ENCODE measurements at regions not wholly inside any gene's neighbourhood (a gene's known extent, or its start where the extent isn't known, plus 50 kb on each side); places are given as distances from the start of the nearest gene placed in this dataset.

DNA sequence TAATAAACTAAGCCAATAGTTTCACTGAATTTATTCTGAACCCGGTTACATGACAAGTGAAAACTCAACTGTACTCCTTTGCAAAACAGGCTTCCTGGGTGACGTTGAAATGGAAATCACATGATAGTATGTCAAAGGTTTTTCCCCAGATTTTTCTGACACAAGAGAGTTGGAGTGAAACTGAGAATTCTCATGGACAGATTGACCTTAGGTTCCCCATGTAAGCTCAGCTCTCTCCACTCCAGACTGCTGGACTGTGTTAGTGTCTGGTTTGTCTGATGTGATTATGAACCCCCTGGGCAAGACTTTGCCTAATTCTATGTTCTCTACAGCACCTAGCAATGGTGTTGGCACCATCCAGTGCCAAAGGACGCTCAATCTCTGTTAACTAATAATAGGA is 219.7 kb upstream of the COL8A1 start (continued):
- TF ChIP-seq, protein P1, sequence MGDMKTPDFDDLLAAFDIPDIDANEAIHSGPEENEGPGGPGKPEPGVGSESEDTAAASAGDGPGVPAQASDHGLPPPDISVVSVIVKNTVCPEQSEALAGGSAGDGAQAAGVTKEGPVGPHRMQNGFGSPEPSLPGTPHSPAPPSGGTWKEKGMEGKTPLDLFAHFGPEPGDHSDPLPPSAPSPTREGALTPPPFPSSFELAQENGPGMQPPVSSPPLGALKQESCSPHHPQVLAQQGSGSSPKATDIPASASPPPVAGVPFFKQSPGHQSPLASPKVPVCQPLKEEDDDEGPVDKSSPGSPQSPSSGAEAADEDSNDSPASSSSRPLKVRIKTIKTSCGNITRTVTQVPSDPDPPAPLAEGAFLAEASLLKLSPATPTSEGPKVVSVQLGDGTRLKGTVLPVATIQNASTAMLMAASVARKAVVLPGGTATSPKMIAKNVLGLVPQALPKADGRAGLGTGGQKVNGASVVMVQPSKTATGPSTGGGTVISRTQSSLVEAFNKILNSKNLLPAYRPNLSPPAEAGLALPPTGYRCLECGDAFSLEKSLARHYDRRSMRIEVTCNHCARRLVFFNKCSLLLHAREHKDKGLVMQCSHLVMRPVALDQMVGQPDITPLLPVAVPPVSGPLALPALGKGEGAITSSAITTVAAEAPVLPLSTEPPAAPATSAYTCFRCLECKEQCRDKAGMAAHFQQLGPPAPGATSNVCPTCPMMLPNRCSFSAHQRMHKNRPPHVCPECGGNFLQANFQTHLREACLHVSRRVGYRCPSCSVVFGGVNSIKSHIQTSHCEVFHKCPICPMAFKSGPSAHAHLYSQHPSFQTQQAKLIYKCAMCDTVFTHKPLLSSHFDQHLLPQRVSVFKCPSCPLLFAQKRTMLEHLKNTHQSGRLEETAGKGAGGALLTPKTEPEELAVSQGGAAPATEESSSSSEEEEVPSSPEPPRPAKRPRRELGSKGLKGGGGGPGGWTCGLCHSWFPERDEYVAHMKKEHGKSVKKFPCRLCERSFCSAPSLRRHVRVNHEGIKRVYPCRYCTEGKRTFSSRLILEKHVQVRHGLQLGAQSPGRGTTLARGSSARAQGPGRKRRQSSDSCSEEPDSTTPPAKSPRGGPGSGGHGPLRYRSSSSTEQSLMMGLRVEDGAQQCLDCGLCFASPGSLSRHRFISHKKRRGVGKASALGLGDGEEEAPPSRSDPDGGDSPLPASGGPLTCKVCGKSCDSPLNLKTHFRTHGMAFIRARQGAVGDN (IDR thresholded peaks at IDR 0.05), result 0 out of 2 replicates have a peak, but pooled peaks have one; percentile 62
- peak; percentile 32; the same call in 1 of the 2 replicates for TF ChIP-seq RAD21 (IDR thresholded peaks at IDR 0.05; ENCODE audit: insufficient read depth, low read depth, low read length)
- TF ChIP-seq, protein P2, sequence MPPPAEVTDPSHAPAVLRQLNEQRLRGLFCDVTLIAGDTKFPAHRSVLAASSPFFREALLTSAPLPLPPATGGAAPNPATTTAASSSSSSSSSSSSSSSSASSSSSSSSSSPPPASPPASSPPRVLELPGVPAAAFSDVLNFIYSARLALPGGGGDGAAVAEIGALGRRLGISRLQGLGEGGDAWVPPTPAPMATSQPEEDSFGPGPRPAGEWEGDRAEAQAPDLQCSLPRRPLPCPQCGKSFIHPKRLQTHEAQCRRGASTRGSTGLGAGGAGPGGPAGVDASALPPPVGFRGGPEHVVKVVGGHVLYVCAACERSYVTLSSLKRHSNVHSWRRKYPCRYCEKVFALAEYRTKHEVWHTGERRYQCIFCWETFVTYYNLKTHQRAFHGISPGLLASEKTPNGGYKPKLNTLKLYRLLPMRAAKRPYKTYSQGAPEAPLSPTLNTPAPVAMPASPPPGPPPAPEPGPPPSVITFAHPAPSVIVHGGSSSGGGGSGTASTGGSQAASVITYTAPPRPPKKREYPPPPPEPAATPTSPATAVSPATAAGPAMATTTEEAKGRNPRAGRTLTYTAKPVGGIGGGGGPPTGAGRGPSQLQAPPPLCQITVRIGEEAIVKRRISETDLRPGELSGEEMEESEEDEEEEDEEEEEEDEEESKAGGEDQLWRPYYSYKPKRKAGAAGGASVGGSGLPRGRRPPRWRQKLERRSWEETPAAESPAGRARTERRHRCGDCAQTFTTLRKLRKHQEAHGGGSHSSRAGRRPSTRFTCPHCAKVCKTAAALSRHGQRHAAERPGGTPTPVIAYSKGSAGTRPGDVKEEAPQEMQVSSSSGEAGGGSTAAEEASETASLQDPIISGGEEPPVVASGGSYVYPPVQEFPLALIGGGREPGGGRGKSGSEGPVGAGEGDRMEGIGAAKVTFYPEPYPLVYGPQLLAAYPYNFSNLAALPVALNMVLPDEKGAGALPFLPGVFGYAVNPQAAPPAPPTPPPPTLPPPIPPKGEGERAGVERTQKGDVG (CRISPR knock-in tag; IDR thresholded peaks at IDR 0.05), result no peak
- peak; percentile 24; the same call in 1 of the 2 replicates for TF ChIP-seq SMC3 (IDR thresholded peaks at IDR 0.05; ENCODE audit: borderline replicate concordance, low read length)
- no peak for TF ChIP-seq PML (IDR thresholded peaks at IDR 0.05; ENCODE audit: low read length)
- TF ChIP-seq, protein P3, sequence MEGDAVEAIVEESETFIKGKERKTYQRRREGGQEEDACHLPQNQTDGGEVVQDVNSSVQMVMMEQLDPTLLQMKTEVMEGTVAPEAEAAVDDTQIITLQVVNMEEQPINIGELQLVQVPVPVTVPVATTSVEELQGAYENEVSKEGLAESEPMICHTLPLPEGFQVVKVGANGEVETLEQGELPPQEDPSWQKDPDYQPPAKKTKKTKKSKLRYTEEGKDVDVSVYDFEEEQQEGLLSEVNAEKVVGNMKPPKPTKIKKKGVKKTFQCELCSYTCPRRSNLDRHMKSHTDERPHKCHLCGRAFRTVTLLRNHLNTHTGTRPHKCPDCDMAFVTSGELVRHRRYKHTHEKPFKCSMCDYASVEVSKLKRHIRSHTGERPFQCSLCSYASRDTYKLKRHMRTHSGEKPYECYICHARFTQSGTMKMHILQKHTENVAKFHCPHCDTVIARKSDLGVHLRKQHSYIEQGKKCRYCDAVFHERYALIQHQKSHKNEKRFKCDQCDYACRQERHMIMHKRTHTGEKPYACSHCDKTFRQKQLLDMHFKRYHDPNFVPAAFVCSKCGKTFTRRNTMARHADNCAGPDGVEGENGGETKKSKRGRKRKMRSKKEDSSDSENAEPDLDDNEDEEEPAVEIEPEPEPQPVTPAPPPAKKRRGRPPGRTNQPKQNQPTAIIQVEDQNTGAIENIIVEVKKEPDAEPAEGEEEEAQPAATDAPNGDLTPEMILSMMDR (IDR thresholded peaks at IDR 0.05 in 2 of 3, conservative IDR thresholded peaks at IDR 0.05 in 1 of 3; ENCODE audit: control insufficient read depth in 2 of 3, extremely low read depth in 1 of 3, insufficient read depth in 1 of 3, low read depth in 3 of 3, low read length in 3 of 3), result no peak
- peak; percentile 71 for TF ChIP-seq NR2F1 (conservative IDR thresholded peaks at IDR 0.05)
- TF ChIP-seq, protein P4, sequence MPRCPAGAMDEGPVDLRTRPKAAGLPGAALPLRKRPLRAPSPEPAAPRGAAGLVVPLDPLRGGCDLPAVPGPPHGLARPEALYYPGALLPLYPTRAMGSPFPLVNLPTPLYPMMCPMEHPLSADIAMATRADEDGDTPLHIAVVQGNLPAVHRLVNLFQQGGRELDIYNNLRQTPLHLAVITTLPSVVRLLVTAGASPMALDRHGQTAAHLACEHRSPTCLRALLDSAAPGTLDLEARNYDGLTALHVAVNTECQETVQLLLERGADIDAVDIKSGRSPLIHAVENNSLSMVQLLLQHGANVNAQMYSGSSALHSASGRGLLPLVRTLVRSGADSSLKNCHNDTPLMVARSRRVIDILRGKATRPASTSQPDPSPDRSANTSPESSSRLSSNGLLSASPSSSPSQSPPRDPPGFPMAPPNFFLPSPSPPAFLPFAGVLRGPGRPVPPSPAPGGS (IDR thresholded peaks at IDR 0.05; ENCODE audit: borderline replicate concordance, insufficient read depth, low read depth, low read length, poor library complexity, severe bottlenecking), result peak; percentile 94
- TF ChIP-seq CBFB (IDR thresholded peaks at IDR 0.05; ENCODE audit: low read depth), result 0 out of 2 replicates have a peak, but pooled peaks have one; percentile 37
- no peak for TF ChIP-seq JUNB (IDR thresholded peaks at IDR 0.05)
- TF ChIP-seq NR2C2 (IDR thresholded peaks at IDR 0.05; ENCODE audit: borderline replicate concordance, control insufficient read depth, insufficient read length, low read depth), result no peak
- TF ChIP-seq NFIC (IDR thresholded peaks at IDR 0.05; ENCODE audit: low read depth, low read length), result peak; percentile 45; the same call in 1 of the 2 replicates
- TF ChIP-seq ZNF622 (IDR thresholded peaks at IDR 0.05), result no peak
- 0 out of 2 replicates have a peak, but pooled peaks have one; percentile 55 for TF ChIP-seq IRF4 (IDR thresholded peaks at IDR 0.05; ENCODE audit: low read depth, low read length)
- TF ChIP-seq CHD2 (IDR thresholded peaks at IDR 0.05; ENCODE audit: borderline replicate concordance, low read depth, low read length), result 0 out of 2 replicates have a peak, but pooled peaks have one; percentile 16
- TF ChIP-seq EED (IDR thresholded peaks at IDR 0.05; ENCODE audit: low read depth), result peak; percentile 74; the same call in 1 of the 2 replicates
- TF ChIP-seq IKZF1 (conservative IDR thresholded peaks at IDR 0.05), result peak; percentile 45
- TF ChIP-seq SMAD5 (IDR thresholded peaks at IDR 0.05; ENCODE audit: low read depth), result peak; percentile 45; the same call in 1 of the 2 replicates
- TF ChIP-seq NFXL1 (IDR thresholded peaks at IDR 0.05; ENCODE audit: borderline replicate concordance), result no peak
- peak; percentile 35; the same call in 1 of the 2 replicates for TF ChIP-seq NBN (IDR thresholded peaks at IDR 0.05)
